GOT3 (cell line): ENCODE measurements at regions not wholly inside any gene's neighbourhood (a gene's known extent, or its start where the extent isn't known, plus 50 kb on each side); places are given as distances from the start of the nearest gene placed in this dataset.

Experiments used
- DNase-seq: peaks from one replicate; lab custom pipeline; 2025; ENCODE audit warnings: mixed read lengths; lab: John Stamatoyannopoulos, UW

- DNase-seq, result no peak
Observed at GRCh38 chr10:112040696-112041095, 142.9 kb downstream of the GPAM start.

- no peak for DNase-seq
Observed at GRCh38 chr10:112045938-112046337, 137.6 kb downstream of the GPAM start.

- DNase-seq, result no peak
Observed at GRCh38 chr10:112047674-112048073, 135.9 kb downstream of the GPAM start.

GRCh38 chr10:112052166-112052565 lies 131.4 kb downstream of the GPAM start:
- no peak for DNase-seq

- no peak for DNase-seq
Observed at GRCh38 chr10:112053895-112054294, 129.7 kb downstream of the GPAM start.

GRCh38 chr10:112054516-112054915 lies 129.0 kb downstream of the GPAM start:
- DNase-seq, result no peak

GRCh38 chr10:112057072-112057471 lies 126.5 kb downstream of the GPAM start:
- DNase-seq, result no peak

GRCh38 chr10:112059220-112059619 lies 124.3 kb downstream of the GPAM start:
- DNase-seq, result no peak

GRCh38 chr10:112071596-112072133 lies 111.9 kb downstream of the GPAM start:
- no peak for DNase-seq

GRCh38 chr10:112078003-112078402 lies 105.6 kb downstream of the GPAM start:
- no peak for DNase-seq

- DNase-seq, result no peak
Observed at GRCh38 chr10:112080231-112080630, 103.3 kb downstream of the GPAM start.

GRCh38 chr10:112082120-112082519 lies 101.4 kb downstream of the GPAM start:
- no peak for DNase-seq

GRCh38 chr10:112083472-112083871 lies 100.1 kb downstream of the GPAM start:
- DNase-seq, result no peak

GRCh38 chr10:112087953-112088456 lies 95.6 kb downstream of the GPAM start:
- DNase-seq, result no peak

- DNase-seq, result no peak
Observed at GRCh38 chr10:112091703-112092102, 91.9 kb downstream of the GPAM start.

GRCh38 chr10:112092519-112092918 lies 91.0 kb downstream of the GPAM start:
- no peak for DNase-seq

GRCh38 chr10:112094984-112095383 lies 88.6 kb downstream of the GPAM start:
- DNase-seq, result no peak

- no peak for DNase-seq
Observed at GRCh38 chr10:112095731-112096130, 87.8 kb downstream of the GPAM start.

- DNase-seq, result no peak
Observed at GRCh38 chr10:112098682-112099081, 84.9 kb downstream of the GPAM start.
